ENCODE measurements at regions not wholly inside any gene's neighbourhood (a gene's known extent, or its start where the extent isn't known, plus 50 kb on each side); places are given as distances from the start of the nearest gene placed in this dataset.

GRCh38 chr3:40886660-40887425 is 312.5 kb upstream of the CTNNB1 start:
- no peak overlapping the region for H3K4me3 ChIP-seq (ENCODE audit: control insufficient read depth in 2 of 3, extremely low read depth in 1 of 3, insufficient read depth in 2 of 3, low read depth in 1 of 3, low read length in 3 of 3)
- H3K27me3 ChIP-seq (ENCODE audit: control insufficient read depth, extremely low read depth, insufficient read depth, low read length), result no peaks in the 10 kb centered on the region
- H3K4me2 ChIP-seq (ENCODE audit: control insufficient read depth, extremely low read depth, insufficient read depth, low read depth, low read length), result no peak overlapping the region
- no peak overlapping the region for H3K27ac ChIP-seq (ENCODE audit: control insufficient read depth, insufficient read depth, low read length)
- no peaks in the 10 kb centered on the region for H3K79me2 ChIP-seq (ENCODE audit: control insufficient read depth, insufficient read depth, low read length)
- no peak for DNase-seq (ENCODE audit: low read depth, low spot score)
- dilution Hi-C loops (cut with MboI; ENCODE audit: extremely low pct_ligation_motif_present, low sequenced_read_pairs), result no loop called here
- no peaks in the 10 kb centered on the region for H3K4me1 ChIP-seq (ENCODE audit: control insufficient read depth, extremely low read depth, insufficient read depth, low read length)
- FAIRE-seq, result no peak
- H2AFZ ChIP-seq (ENCODE audit: control insufficient read depth, low read length), result no peak overlapping the region
- no peaks in the 10 kb centered on the region for H4K20me1 ChIP-seq (ENCODE audit: control insufficient read depth, extremely low read depth, insufficient read depth, low read length)
- H3K36me3 ChIP-seq (ENCODE audit: control insufficient read depth in 2 of 2, extremely low read depth in 1 of 2, insufficient read depth in 2 of 2, low read length in 2 of 2), result no peaks in the 10 kb centered on the region
- no peak overlapping the region for H3K9ac ChIP-seq (ENCODE audit: control insufficient read depth, extremely low read depth, insufficient read depth, low read length)
- no peaks in the 10 kb centered on the region for H3K9me1 ChIP-seq (ENCODE audit: control insufficient read depth, extremely low read depth, insufficient read depth, low read length)
- H3K9me3 ChIP-seq (ENCODE audit: control insufficient read depth, low read depth, low read length), result no peaks in the 10 kb centered on the region
- TF ChIP-seq CTCF (optimal IDR thresholded peaks at IDR 0.05 in 1 of 3, IDR thresholded peaks at IDR 0.05 in 1 of 3, conservative IDR thresholded peaks at IDR 0.05 in 1 of 3; ENCODE audit: extremely low read depth in 1 of 3, insufficient read depth in 2 of 3, low read length in 3 of 3) (no peak), EZH2 (IDR thresholded peaks at IDR 0.05; ENCODE audit: low read length) (no peak)

GRCh38 chr3:40891186-40891585 is 308.1 kb upstream of the CTNNB1 start:
- Histone ChIP-seq H3K4me2 (ENCODE audit: control insufficient read depth, extremely low read depth, insufficient read depth, low read depth, low read length) (no peak overlapping the region), H3K36me3 (ENCODE audit: control insufficient read depth in 2 of 2, extremely low read depth in 1 of 2, insufficient read depth in 2 of 2, low read length in 2 of 2) (no peaks in the 10 kb centered on the region), H3K4me3 (ENCODE audit: control insufficient read depth in 2 of 3, extremely low read depth in 1 of 3, insufficient read depth in 2 of 3, low read depth in 1 of 3, low read length in 3 of 3) (no peak overlapping the region), H4K20me1 (ENCODE audit: control insufficient read depth, extremely low read depth, insufficient read depth, low read length) (no peaks in the 10 kb centered on the region), H3K9me3 (ENCODE audit: control insufficient read depth, low read depth, low read length) (no peaks in the 10 kb centered on the region), H3K27me3 (ENCODE audit: control insufficient read depth, extremely low read depth, insufficient read depth, low read length) (peaks cover 3% of the 10 kb centered on the region), H3K9ac (ENCODE audit: control insufficient read depth, extremely low read depth, insufficient read depth, low read length) (no peak overlapping the region), H3K79me2 (ENCODE audit: control insufficient read depth, insufficient read depth, low read length) (no peaks in the 10 kb centered on the region), H3K27ac (ENCODE audit: control insufficient read depth, insufficient read depth, low read length) (no peak overlapping the region), H3K4me1 (ENCODE audit: control insufficient read depth, extremely low read depth, insufficient read depth, low read length) (no peaks in the 10 kb centered on the region), H3K9me1 (ENCODE audit: control insufficient read depth, extremely low read depth, insufficient read depth, low read length) (no peaks in the 10 kb centered on the region), H2AFZ (ENCODE audit: control insufficient read depth, low read length) (no peak overlapping the region)
- dilution Hi-C loops (cut with MboI; ENCODE audit: extremely low pct_ligation_motif_present, low sequenced_read_pairs), result no loop called here
- TF ChIP-seq EZH2 (IDR thresholded peaks at IDR 0.05; ENCODE audit: low read length) (no peak), CTCF (optimal IDR thresholded peaks at IDR 0.05 in 1 of 3, IDR thresholded peaks at IDR 0.05 in 1 of 3, conservative IDR thresholded peaks at IDR 0.05 in 1 of 3; ENCODE audit: extremely low read depth in 1 of 3, insufficient read depth in 2 of 3, low read length in 3 of 3) (no peak)
- no peak for DNase-seq (ENCODE audit: low read depth, low spot score)
- no peak for FAIRE-seq

Data from keratinocyte (primary cell).